CD4-positive, alpha-beta T cell (primary cell): ENCODE measurements at regions not wholly inside any gene's neighbourhood (a gene's known extent, or its start where the extent isn't known, plus 50 kb on each side); places are given as distances from the start of the nearest gene placed in this dataset.

Experiments used
- ATAC-seq: fragments of 200-7000 bp; cut with Tn5 transposase; one replicate; pipeline ENCODE4 v1.10.0; 2022; ENCODE audit warnings: mild to moderate bottlenecking; ENCODE audit not compliant: poor library complexity
- CTCF ChIA-PET: fragments of 350-600 bp; sonication (Branson Sonifier 250); formaldehyde crosslinking; loops from one replicate; lab custom pipeline; 2021; ENCODE audit warnings: antibody characterized with exemption, inconsistent platforms; lab: Charles Lee
- POLR2A ChIA-PET: fragments of 350-600 bp; sonication (Branson Sonifier 250); formaldehyde crosslinking; loops from one replicate; lab custom pipeline; 2021; ENCODE audit warnings: antibody characterized with exemption, inconsistent platforms; lab: Charles Lee
- DNase-seq, 14 experiments: peaks; one replicate each; pipeline ENCODE4 v3.0.0-alpha.2; 2013 to 2020; ENCODE audit warnings: mixed read lengths in 2 of 14
- H3K27ac ChIP-seq, 2 donors: one replicate each; pipeline versions ENCODE4 v1.5.1 to v1.7.0; 2013; ENCODE audit warnings: low read length in 2 of 2, low read depth in 1 of 2, mild to moderate bottlenecking in 1 of 2
- H3K27me3 ChIP-seq, 2 experiments: 1 replicate in 1 of 2; 2 replicates in 1 of 2; pipeline versions ENCODE4 v1.6.1 to v1.7.0; 2013; ENCODE audit warnings: low read length in 2 of 2, control low read depth in 1 of 2, mild to moderate bottlenecking in 1 of 2, moderate library complexity in 1 of 2; ENCODE audit not compliant: insufficient read depth in 2 of 2, control insufficient read depth in 1 of 2
- H3K36me3 ChIP-seq: one replicate; pipeline ENCODE4 v1.6.1; 2013; ENCODE audit warnings: low read length, control low read depth; ENCODE audit not compliant: insufficient read depth
- H3K4me1 ChIP-seq: one replicate; pipeline ENCODE4 v1.6.1; 2013; ENCODE audit warnings: low read length, control low read depth; ENCODE audit not compliant: insufficient read depth
- H3K4me3 ChIP-seq: one replicate; pipeline ENCODE4 v1.5.1; 2013; ENCODE audit warnings: mild to moderate bottlenecking, low read length, moderate library complexity
- H3K9me3 ChIP-seq, 2 experiments: 1 replicate in 1 of 2; 2 replicates in 1 of 2; pipeline versions ENCODE4 v1.6.1 to v1.7.0; 2013; ENCODE audit warnings: low read length in 2 of 2, mild to moderate bottlenecking in 2 of 2, control low read depth in 1 of 2, moderate library complexity in 1 of 2; ENCODE audit not compliant: control insufficient read depth in 1 of 2, insufficient read depth in 1 of 2
- H3K27ac Mint-ChIP-seq: one replicate; pipeline ENCODE4 v1.8.0; 2020; ENCODE audit warnings: mixed read lengths
- H3K27me3 Mint-ChIP-seq: one replicate; pipeline ENCODE4 v1.8.0; 2021; ENCODE audit warnings: mixed read lengths
- H3K36me3 Mint-ChIP-seq: one replicate; pipeline ENCODE4 v1.8.0; 2021; ENCODE audit warnings: low read depth, mixed read lengths
- H3K4me1 Mint-ChIP-seq: one replicate; pipeline ENCODE4 v1.8.0; 2021; ENCODE audit warnings: low read depth, mixed read lengths
- H3K4me3 Mint-ChIP-seq: one replicate; pipeline ENCODE4 v1.8.0; 2020; ENCODE audit warnings: mild to moderate bottlenecking, mixed read lengths
- H3K9me3 Mint-ChIP-seq: one replicate; pipeline ENCODE4 v1.8.0; 2020; ENCODE audit warnings: mixed read lengths
- CTCF ChIP-seq: fragments of 200-600 bp; IDR thresholded peaks from one replicate; pipeline ENCODE4 v1.8.0; 2022; ENCODE audit warnings: antibody characterized with exemption, mild to moderate bottlenecking
- intact Hi-C, 2 experiments: fragments of 100-400 bp; cut with DNase I in 1 of 2; cut with micrococcal nuclease in 1 of 2; formaldehyde crosslinking; loops; one replicate each; pipeline versions ENCODE4 v1.15.1 to v1.9.0; 2023 to 2025; cut with DNase I, micrococcal nuclease

DNA sequence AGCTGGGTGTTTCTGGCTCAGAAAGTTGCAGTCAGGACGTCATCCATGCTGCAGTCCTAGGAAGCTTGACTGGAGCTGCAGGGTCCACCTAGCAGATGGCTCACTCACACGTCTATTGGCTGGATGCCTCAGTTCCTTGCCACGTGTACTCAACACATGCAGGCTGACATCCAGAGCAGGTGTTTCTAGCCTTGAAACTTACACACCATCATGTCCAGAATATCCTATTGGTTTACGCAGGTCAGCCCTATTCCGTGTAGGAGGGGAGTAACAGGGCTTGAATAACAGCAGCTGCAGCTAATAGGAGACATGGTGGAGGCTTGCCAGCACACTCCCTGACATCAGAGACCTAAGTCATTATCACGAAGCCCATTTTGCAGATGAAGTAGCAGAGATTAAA is 473.5 kb downstream of the ACTL7B start:
- Mint-ChIP-seq H3K9me3 (peaks cover under 1% of the 10 kb centered on the region), H3K27me3 (no peaks in the 10 kb centered on the region), H3K27ac (no peak overlapping the region), H3K4me1 (no peaks in the 10 kb centered on the region), H3K4me3 (no peak overlapping the region), H3K36me3 (no peaks in the 10 kb centered on the region)
- no peak overlapping the region for H3K4me3 ChIP-seq
- H3K36me3 ChIP-seq, result no peaks in the 10 kb centered on the region
- ChIA-PET CTCF (no interaction called here), POLR2A (no interaction called here)
- no peak for ATAC-seq
- TF ChIP-seq CTCF, result no peak
- no peaks in the 10 kb centered on the region for H3K4me1 ChIP-seq
- no peaks in the 10 kb centered on the region for H3K27me3 ChIP-seq
- DNase-seq, result no peak
- peaks cover 0 to 3% of the 10 kb centered on the region in 2 experiments for H3K9me3 ChIP-seq
- no peak overlapping the region for H3K27ac ChIP-seq
- intact Hi-C loops, result no loop called here

- ATAC-seq, result no peak
- Mint-ChIP-seq H3K4me3 (no peak overlapping the region), H3K36me3 (no peaks in the 10 kb centered on the region), H3K27me3 (no peaks in the 10 kb centered on the region), H3K9me3 (peaks cover 2% of the 10 kb centered on the region), H3K27ac (no peak overlapping the region), H3K4me1 (no peaks in the 10 kb centered on the region)
- no peaks in the 10 kb centered on the region for H3K36me3 ChIP-seq
- ChIA-PET CTCF (no interaction called here), POLR2A (no interaction called here)
- no peaks in the 10 kb centered on the region for H3K27me3 ChIP-seq
- H3K4me3 ChIP-seq, result no peak overlapping the region
- TF ChIP-seq CTCF, result no peak
- H3K4me1 ChIP-seq, result no peaks in the 10 kb centered on the region
- no peak for DNase-seq
- peaks cover 0 to 10% of the 10 kb centered on the region in 2 experiments for H3K9me3 ChIP-seq
- H3K27ac ChIP-seq, result no peak overlapping the region
- intact Hi-C loops, result no loop called here
Measured at GRCh38 chr9:108377881-108378280, 477.9 kb downstream of the ACTL7B start.

GRCh38 chr9:108377382-108377781 is 478.4 kb downstream of the ACTL7B start:
- DNase-seq (no peak), ATAC-seq (no peak)
- no peak for TF ChIP-seq CTCF
- H3K4me1 ChIP-seq, result no peaks in the 10 kb centered on the region
- peaks cover 2% of the 10 kb centered on the region for H3K9me3 Mint-ChIP-seq
- H3K27me3 Mint-ChIP-seq, result no peaks in the 10 kb centered on the region
- intact Hi-C loops, result no loop called here
- no peaks in the 10 kb centered on the region for H3K36me3 Mint-ChIP-seq
- H3K4me3 Mint-ChIP-seq, result no peak overlapping the region
- no peaks in the 10 kb centered on the region for H3K27me3 ChIP-seq
- peaks cover 0 to 10% of the 10 kb centered on the region in 2 experiments for H3K9me3 ChIP-seq
- H3K4me1 Mint-ChIP-seq, result no peaks in the 10 kb centered on the region
- H3K36me3 ChIP-seq, result no peaks in the 10 kb centered on the region
- CTCF ChIA-PET, result no interaction called here
- POLR2A ChIA-PET, result no interaction called here
- H3K27ac ChIP-seq, result no peak overlapping the region
- H3K4me3 ChIP-seq, result no peak overlapping the region
- no peak overlapping the region for H3K27ac Mint-ChIP-seq
